ENCODE measurements at regions not wholly inside any gene's neighbourhood (a gene's known extent, or its start where the extent isn't known, plus 50 kb on each side); places are given as distances from the start of the nearest gene placed in this dataset.
"Not testable (repeated sequence)": the region's sequence is repeated elsewhere in the genome, so short reads cannot be mapped to it uniquely, and the experiment has no call there.

GRCh38 chr10:57692255-57692980 lies 575.3 kb downstream of the IPMK start:
- no peak for DNase-seq (ENCODE audit: low read depth)

- DNase-seq (ENCODE audit: low read depth) = no peak
These were observed 577.9 kb downstream of the IPMK start for GRCh38 chr10:57689596-57690297.

GRCh38 chr10:57679916-57680315 lies 587.8 kb downstream of the IPMK start:
- DNase-seq (ENCODE audit: low read depth) = no peak

- DNase-seq (ENCODE audit: low read depth) = no peak
These were observed 592.6 kb downstream of the IPMK start for GRCh38 chr10:57675125-57675524.

- DNase-seq (ENCODE audit: low read depth) = no peak
These were observed 594.2 kb downstream of the IPMK start for GRCh38 chr10:57673446-57673960.

GRCh38 chr10:57664815-57665214 lies 602.9 kb downstream of the IPMK start:
- DNase-seq (ENCODE audit: low read depth) = no peak

- no peak for DNase-seq (ENCODE audit: low read depth)
These were observed 604.3 kb downstream of the IPMK start for GRCh38 chr10:57663401-57663800.

GRCh38 chr10:57661206-57661605 lies 606.5 kb downstream of the IPMK start:
- no peak for DNase-seq (ENCODE audit: low read depth)

GRCh38 chr10:57657164-57657765 lies 610.4 kb downstream of the IPMK start:
- DNase-seq (ENCODE audit: low read depth) = no peak

GRCh38 chr10:57654856-57655255 lies 612.8 kb downstream of the IPMK start:
- DNase-seq (ENCODE audit: low read depth) = no peak

- DNase-seq (ENCODE audit: low read depth) = not testable (repeated sequence)
These were observed 622.6 kb downstream of the IPMK start for GRCh38 chr10:57645108-57645507.

- no peak for DNase-seq (ENCODE audit: low read depth)
These were observed 629.3 kb downstream of the IPMK start for GRCh38 chr10:57638411-57638810.

- no peak for DNase-seq (ENCODE audit: low read depth)
These were observed 639.0 kb downstream of the IPMK start for GRCh38 chr10:57628592-57629284.

- DNase-seq (ENCODE audit: low read depth) = no peak
These were observed 640.0 kb downstream of the IPMK start for GRCh38 chr10:57627642-57628178.

- DNase-seq (ENCODE audit: low read depth) = no peak
These were observed 642.7 kb downstream of the IPMK start for GRCh38 chr10:57624856-57625592.

- no peak for DNase-seq (ENCODE audit: low read depth)
These were observed 643.6 kb downstream of the IPMK start for GRCh38 chr10:57624066-57624465.

GRCh38 chr10:57621466-57621865 lies 646.2 kb downstream of the IPMK start:
- DNase-seq (ENCODE audit: low read depth) = no peak

GRCh38 chr10:57605948-57606485 lies 661.7 kb downstream of the IPMK start:
- no peak for DNase-seq (ENCODE audit: low read depth)

GRCh38 chr10:57599440-57599839 lies 668.3 kb downstream of the IPMK start:
- DNase-seq (ENCODE audit: low read depth) = no peak

GRCh38 chr10:57593983-57594573 lies 673.6 kb downstream of the IPMK start:
- no peak for DNase-seq (ENCODE audit: low read depth)

GRCh38 chr10:57579926-57580325 lies 687.8 kb downstream of the IPMK start:
- DNase-seq (ENCODE audit: low read depth) = no peak

All from stimulated activated CD8-positive, alpha-beta memory T cell treated with anti-CD3 and anti-CD28 coated beads, Interleukin-15, amount 100 ng/mL, for 1 hour (primary cell).